CD4-positive, alpha-beta T cell treated with Interleukin-2 at 100 ng/mL for 4 hours (primary cell): ENCODE measurements at regions not wholly inside any gene's neighbourhood (a gene's known extent, or its start where the extent isn't known, plus 50 kb on each side); places are given as distances from the start of the nearest gene placed in this dataset.

Experiments
- DNase-seq: peaks from one replicate; pipeline ENCODE4 v3.0.0-alpha.2; 2020; ENCODE audit warnings: low spot score

DNA sequence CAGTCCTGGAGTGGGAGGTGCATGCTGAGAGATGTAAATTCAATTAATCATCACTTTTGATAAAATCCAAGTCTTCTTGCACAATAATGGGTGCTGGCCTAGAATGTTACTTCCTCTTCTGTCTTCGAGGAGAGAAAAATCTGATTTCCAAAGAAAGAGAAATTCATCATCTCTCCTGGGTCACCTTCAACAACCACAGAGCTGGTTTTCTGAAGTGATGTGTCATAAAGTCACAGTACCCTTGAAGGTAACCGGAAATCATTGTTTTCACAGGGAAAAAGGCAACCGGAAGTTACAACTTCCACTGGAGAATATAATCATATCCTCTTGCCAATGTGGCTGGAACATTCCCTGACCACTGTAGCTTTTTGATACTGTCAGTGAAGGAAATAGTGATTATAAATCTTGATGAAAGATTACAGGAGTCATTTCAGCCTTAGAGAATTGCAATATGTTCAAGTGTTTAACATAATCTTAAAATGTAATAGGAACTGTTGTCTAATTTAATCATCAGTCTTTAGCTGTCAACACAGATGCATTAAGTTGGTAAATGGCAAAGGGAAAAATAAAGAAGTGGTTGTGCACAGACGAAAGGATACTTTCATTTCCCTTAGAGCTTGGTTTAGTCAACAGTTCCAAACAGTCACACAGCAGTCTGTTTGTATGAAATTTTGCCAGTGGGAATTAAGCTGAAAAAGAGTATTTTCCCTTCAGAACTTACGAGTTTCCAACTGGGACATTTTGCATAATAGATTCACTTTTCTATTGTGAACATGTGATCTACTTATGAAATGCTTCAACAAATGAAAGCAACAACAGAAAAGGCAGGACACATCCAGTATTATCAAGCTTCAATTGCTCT lies 106.5 kb upstream of the SLC4A7 start:
- peak; percentile 50 for DNase-seq

GRCh38 chr3:27589795-27590194 lies 105.6 kb upstream of the SLC4A7 start:
- no peak for DNase-seq

DNA sequence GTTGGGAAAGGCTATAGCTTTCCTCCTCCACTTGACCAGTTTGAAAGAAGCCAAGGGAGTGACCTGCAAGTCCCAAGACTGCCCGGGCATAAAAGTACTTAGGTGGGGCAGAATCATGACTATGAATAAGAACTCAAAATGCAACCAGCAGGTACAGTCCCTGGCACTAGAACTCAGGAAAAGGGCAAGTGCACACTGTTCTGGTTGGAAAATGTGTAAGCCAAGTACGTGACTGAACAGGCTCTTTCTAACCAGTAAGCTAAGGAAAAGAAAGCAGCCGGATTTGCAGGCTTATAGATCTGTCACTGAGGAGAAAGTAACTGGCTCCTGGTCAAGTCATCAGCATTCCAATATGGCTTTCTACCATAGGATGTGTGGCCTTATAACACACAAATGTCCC lies 101.2 kb upstream of the SLC4A7 start:
- DNase-seq, result no peak

GRCh38 chr3:27584874-27585273 lies 100.7 kb upstream of the SLC4A7 start:
- DNase-seq, result no peak

GRCh38 chr3:27581852-27582251 lies 97.7 kb upstream of the SLC4A7 start:
- DNase-seq, result no peak

DNA sequence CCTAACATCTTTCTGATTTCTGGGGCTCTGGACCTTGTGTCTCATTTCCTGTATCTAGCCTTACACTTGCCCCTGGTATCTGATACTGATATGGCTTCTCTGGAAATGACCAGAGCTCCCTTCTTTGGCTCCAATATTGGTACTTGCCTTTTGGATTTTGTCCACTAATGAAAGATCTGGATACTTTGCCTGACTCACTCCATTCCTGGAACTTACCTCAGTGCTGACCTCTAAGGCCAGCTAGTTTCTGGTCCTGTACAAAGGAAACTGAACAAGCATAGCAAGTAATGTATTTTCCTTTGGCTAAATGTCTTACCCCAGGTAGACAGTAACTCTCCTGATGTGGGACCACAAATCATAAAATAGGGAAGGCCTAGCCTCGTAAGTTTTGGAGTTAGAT lies 93.8 kb upstream of the SLC4A7 start:
- no peak for DNase-seq

GRCh38 chr3:27577504-27577903 lies 93.3 kb upstream of the SLC4A7 start:
- no peak for DNase-seq

- no peak for DNase-seq
These were observed 92.0 kb upstream of the SLC4A7 start for GRCh38 chr3:27576171-27576570.

DNA sequence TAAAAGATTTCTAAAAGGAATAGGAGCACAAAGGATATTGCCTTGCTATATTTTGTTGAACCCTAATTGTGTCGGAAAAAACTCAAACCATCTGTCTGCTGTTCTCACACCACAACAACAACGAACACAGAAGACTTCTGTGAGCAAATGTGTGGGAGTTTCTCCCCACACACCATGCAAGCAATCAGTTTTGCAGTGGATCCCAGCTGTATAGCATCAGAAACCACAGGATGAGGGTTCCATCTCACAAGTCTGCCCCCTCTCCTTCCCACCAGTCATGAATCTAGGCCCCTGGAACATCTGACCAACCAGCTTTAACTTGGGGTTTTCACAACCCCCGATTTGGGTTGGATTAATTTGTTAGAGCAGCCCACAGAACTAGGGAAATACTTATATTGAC lies 91.3 kb upstream of the SLC4A7 start:
- no peak for DNase-seq

GRCh38 chr3:27574438-27574795 lies 90.2 kb upstream of the SLC4A7 start:
- no peak for DNase-seq

DNA sequence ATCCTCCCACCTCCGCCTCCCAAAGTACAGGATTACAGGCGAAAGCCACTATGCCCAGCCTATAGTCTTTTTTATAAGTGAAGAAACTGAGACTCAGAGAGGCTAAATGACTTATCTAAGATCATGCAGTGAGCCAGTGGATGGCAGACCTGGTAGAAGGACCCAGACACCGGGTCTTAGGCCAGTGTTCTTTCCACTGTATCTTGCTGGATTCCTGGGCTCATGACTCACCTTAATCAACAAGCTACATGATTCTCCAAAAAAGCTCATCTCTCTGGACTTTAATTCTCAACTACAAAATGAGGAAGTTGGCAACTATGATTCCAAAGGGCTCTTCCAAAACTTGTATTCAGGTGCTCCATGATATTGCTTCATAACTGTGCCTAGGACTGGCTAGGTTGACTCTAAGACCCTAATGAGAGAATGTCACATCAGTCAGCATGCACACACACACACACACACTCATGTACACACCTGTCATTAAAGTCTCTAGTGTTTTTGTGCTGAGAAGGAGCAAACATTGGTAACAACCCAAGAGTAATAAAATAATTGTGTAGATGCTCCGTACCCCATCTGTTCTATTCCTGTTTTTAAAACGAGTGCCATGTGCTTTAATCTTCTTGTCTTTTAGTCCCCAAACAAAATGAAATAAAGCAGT lies 89.7 kb upstream of the SLC4A7 start:
- no peak for DNase-seq

GRCh38 chr3:27573138-27573537 lies 89.0 kb upstream of the SLC4A7 start:
- DNase-seq, result no peak

DNA sequence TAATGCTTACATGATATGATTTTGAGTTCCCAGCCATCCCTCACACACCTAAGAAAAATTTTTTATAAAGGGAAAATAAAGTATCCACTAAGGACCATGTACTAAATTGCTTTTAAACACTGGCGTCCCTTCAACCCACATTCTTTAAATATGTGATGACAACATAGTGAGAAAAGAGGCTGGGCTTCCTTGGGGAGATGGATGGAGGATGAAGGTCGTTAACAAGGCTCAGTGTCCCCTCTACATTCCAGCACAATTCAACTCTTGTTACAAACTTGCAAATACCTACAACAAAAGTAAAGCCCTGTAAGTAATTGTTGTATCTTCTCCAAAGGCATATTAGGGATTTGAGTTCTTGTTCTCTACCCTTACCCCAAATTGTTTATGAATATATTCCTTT lies 87.2 kb upstream of the SLC4A7 start:
- no peak for DNase-seq

DNA sequence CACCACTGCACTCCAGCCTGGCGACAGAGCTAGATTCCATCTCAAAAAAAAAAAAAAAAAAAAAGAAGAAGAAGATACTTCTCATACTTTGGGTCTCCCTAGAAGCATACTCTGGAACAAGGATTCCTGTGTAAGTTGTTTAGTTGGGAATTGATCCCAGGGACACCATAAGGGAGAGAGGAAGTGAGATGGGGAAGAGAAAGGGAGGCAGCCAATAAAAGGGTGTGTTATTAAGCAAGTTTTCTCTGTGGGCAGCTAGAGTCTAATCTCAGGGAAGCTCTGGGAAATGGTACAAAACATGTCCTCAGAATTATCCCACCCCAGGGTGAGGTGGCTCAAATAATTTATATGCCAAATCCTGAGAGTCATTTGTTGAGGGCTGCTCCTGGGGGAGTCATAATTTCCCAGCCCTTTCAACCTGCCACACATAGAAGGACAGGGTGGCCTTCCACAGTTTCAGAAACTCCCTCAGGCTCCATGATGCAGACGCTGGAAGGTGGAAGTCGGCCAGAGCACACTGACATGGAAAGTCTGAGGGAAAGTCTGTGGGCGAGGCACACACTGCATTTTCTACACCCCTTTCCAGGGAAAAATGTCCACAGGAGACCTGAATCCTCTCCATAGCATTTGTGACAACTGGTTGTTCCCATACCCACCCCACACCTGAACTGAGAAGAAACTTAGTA lies 86.4 kb upstream of the SLC4A7 start:
- DNase-seq, result no peak

- no peak for DNase-seq
These were observed 84.2 kb upstream of the SLC4A7 start for GRCh38 chr3:27568393-27568792.

- DNase-seq, result no peak
These were observed 83.1 kb upstream of the SLC4A7 start for GRCh38 chr3:27567251-27567650.

DNA sequence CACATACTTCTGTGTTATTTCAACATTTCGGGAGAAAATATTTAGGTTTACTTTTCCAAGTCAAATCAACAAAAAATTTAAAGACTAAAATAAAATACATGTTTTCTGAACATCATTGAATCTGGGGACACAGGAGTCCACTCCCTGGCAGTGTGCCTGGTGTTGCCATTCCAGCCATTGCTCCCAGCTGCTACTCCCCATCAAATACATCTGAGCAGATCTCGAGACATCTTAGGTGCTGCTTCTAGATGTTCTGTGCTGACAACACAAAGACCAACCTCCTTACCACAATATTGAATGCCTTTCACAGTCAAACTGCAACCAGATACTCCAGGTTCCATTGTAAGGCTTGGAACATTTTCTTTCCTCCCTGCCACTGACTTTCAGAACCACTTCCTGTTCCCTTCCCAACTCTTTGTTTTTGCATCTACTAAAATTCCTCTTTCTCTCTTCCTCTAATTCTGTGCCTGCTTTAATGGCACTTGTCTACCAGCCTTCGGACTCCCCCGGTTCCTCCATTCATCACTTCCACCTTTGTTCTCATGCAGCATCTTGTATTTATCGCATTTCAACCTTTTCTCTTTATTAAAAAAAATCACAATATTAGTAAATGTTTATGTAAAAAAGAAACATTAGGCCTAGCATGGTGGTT lies 81.1 kb upstream of the SLC4A7 start:
- DNase-seq, result no peak

- no peak for DNase-seq
These were observed 77.4 kb upstream of the SLC4A7 start for GRCh38 chr3:27561576-27561975.

GRCh38 chr3:27560484-27561056 lies 76.4 kb upstream of the SLC4A7 start:
- no peak for DNase-seq

- DNase-seq, result no peak
These were observed 75.7 kb upstream of the SLC4A7 start for GRCh38 chr3:27559835-27560234.

GRCh38 chr3:27559381-27559780 lies 75.2 kb upstream of the SLC4A7 start:
- DNase-seq, result no peak

DNA sequence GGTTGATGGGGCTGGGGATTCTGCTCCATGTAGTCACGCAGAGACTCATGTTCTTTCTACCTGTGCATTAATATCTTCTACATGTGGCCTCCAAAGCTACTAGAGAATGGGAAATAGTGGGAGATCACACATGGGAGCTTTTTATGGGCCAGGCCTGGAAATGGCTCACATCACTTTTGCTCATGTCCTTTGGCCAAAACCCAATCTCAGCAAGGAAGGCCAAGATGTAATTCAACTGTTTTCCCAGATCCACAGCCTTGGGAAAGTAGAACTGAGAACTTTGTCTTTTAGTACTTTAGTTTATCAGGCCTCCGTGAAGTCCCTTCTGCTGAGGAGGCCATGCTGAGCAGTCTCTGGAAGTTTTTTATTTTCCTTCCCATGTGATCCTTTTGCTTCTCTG lies 73.2 kb upstream of the SLC4A7 start:
- DNase-seq, result no peak
